ENCODE measurements at regions not wholly inside any gene's neighbourhood (a gene's known extent, or its start where the extent isn't known, plus 50 kb on each side); places are given as distances from the start of the nearest gene placed in this dataset.

DNA sequence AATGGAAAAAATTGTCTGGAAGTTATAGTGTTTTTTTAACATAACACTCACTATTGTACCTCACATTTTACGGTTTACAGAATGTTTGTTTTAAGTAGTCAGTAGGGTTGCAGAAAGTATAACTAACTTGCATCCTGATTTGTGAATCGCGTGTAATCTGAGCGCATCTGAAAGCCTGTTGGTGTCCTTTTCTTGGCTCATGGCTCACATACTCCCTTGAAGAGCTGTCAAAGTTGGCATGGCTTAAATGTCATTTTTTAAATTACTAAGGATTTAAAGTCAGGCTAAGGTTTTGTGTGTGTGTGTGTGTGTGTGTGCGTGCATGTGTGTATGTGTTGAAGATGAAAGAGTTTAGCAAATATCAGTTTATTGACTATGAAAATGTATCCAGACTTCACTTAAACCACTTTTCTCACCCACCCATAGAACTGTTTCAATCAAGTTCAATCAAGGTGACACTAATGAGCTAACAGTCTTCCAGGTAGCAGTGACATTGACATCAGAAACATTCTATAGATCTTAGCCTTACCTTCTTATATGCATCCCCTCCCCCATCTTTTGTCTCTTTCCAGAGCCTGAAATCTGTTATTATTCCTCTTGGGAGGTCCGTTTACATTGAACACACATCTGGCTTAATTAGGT, 480.4 kb upstream of the SGCG start:
- no peak for ATAC-seq

DNA sequence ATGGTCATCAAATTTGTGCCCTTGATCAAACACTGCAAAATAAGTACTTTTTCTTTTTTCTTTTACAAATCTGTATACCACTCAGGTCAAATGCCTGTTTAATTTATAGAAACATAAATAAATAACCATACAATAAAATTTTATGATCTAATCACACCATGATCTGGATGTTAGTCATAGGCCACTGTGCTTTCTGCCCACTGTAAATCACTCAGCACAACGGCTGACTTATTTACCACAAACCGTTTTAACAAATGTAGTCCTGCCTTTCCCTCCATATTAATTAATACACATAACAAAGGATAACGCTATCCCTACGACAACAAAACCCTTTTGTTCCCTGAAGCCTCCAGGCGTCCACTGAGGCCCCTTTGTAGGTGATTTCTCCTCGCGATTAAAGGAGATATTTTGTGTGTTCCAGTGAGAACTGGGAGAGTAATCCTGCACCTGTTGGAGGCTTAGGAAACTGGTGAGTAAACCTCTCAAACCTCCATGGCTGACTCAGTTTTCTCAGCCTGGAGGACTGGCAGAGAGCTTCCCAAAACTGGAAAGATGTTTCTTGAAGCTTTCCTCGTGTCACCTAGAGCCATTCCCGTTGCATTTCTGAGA, 477.1 kb upstream of the SGCG start:
- no peak for ATAC-seq

DNA sequence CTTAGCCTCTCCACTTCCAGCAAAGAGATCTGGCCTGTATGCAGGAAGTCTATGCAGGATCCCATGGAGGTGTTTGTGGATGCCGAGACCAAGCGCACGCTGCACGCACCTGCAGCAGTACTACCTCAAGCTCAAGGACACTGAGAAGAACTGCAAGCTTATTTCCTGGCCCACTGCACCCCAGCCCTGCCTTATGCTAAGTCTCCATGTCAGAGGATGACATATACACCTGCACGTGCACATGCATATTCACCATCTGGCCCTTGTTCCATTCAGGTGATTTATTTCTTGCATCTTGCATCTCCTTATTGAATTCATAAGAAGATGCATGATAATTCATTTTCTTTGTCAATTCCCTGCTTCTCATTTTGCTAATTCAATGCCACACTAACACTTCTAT, 472.8 kb upstream of the SGCG start:
- ATAC-seq, result no peak

DNA sequence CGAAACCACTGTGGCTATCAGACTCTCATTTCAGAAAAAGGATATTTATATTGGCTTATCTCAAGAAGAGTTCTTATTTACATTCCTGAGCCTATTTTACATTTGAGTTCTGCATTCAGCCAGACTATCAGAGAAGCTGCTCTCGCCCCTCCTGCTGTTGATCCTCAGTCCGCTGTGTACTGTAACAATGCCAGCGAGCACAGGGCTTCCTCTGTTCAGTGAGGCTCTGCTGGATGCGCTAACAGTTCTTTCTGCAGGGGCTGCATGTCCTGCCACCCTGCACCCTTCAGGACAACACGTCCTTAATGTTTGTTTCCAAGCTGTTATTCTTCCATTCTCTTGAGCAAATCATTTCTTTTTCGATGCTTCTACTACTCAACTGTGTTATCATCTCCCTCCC, 463.7 kb upstream of the SGCG start:
- no peak for ATAC-seq

DNA sequence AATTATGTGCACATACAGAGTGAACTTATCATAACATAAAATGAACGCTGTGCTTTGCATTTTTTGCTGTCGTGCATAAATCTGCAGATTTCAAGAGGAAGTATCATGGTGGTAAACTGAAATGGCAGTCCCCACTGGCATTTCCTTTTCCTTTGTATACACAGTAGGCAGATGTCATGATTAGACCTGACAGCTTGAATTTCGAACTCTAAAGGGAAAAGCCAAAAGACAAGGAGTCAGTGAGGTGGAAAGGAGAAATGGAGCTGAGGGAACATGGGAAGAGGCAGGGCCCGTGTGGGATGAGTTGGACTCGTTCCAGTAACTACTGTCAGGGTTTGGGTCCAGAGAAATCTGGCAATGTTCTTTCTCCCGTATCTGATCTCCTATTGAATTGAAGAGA, 454.1 kb upstream of the SGCG start:
- ATAC-seq, result no peak

DNA sequence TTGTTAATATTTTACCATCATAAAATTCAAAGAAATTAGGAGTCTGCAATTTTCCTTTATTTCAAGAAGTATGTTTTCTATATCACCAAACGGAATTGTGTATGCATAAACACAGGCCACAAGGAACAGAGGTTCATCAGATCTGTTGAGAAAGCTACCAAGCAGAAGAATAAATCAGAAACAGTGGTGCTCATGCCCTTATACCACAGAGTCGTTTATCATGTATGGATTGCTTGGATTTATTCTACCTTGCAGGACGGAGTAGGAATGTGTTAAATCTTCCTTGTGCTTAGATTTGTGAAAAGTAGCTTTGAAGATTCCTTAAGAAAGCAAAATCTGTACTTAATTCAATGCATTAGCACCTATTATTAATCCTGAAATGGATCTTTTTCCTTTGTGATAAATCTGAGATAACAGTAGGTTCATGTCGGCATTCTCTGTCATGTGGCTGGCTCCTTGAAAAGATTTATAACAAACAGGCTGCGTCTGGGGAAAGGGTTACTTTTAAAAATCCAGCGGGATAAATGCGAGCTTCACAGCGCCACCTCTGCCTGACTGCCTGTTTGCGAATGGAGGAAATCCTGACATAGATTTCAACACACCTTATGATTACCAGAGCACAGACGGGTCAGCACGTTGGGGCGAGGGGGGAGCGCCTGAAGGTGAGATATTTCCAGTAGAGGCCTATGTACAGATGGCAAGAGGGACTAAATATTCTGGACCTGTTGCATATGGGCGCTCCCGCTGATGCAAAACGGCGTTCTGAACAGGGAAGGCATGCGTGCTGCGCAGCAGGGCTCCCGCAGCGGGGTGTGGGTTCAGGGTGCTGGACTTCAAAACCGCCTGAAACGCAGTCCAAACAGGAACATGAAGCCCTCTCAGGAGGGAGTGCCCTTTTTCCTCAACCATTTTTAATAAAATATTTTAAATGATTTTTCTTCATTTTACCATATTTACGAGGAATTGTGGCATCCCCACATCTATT, 445.5 kb upstream of the SGCG start:
- no peak for ATAC-seq

DNA sequence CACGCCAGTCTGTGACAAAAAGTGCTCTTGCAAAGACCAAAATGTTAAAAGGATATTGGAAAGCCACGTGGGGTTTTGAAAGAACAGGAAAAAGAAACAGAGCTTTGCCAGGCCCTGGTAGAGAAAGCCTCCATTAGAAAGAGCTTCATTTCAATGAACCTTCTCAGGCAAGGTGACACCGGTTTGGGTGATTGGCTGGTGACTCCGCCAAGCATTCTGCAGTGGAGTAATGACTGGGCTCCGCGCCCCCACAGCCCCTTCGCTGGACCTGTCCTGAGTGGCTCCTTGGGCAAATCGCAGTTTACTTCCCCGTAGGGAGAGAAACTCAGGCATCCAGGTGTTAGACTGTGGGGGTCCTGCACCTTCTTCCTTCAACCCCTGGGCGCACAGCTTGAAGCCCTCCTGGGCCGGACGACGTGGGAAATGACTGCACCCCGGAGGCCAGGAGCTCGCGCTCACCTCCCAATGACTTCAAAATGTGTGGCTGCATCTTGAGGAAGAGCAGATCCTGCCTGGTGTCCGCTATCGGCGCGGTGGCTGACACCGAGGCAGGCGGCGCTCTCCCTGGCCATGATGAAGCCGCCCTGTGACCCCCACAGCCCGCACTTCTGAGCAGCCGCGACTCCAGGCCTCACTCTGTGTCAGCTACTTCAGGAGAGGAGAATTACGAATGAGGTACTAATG, 444.6 kb upstream of the SGCG start:
- no peak for ATAC-seq

DNA sequence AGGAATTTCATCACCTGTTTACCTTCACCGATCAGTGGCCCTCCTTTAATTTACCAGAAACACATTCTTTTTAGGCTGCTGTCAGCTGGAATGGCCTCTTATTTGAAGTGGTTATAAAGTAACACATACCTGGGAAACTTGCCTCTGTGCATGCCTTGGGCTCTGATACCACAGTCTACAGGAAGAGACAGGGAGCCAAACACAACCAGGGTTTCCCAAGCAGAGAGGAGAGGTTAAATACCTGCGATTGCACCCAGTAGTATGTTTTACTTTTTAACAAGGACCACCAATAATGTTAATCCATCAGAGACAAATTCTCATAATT, 444.0 kb upstream of the SGCG start:
- no peak for ATAC-seq

DNA sequence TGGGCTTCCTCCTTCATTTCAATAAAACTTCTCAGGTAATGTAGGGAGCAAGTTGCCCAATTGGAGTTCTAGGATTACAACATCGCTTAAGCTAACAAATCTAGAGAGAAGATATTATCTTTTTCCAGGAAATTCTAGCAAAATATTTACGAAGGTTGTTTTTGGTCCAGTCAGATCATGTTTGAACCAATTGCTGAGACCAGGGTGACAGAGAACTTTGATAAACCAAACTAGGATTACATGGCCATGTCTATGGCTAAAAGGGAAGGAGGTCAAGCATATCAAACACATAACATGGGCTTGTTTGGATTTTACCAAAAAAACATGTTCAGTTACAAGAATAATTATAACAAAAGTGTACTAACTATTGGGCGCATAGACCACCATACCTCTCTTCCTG, 442.4 kb upstream of the SGCG start:
- no peak for ATAC-seq

DNA sequence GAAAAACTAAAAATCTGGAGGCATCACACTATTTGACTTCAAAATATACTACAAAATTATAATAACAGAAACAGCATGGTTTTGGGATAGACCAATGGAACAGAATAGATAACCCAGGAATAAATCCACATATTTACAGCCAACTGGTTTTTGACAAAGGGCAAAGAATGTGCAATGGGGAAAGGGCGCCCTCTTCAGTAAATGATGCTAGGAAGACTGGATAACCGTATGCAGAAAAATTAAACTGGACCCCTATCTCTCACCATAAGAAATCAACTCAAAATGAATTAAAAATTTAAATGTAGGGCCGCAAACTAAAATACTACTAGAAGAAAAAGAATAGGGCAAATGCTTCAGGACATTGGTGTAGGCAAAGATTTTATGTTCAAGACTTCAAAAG, 440.5 kb upstream of the SGCG start:
- no peak for ATAC-seq

DNA sequence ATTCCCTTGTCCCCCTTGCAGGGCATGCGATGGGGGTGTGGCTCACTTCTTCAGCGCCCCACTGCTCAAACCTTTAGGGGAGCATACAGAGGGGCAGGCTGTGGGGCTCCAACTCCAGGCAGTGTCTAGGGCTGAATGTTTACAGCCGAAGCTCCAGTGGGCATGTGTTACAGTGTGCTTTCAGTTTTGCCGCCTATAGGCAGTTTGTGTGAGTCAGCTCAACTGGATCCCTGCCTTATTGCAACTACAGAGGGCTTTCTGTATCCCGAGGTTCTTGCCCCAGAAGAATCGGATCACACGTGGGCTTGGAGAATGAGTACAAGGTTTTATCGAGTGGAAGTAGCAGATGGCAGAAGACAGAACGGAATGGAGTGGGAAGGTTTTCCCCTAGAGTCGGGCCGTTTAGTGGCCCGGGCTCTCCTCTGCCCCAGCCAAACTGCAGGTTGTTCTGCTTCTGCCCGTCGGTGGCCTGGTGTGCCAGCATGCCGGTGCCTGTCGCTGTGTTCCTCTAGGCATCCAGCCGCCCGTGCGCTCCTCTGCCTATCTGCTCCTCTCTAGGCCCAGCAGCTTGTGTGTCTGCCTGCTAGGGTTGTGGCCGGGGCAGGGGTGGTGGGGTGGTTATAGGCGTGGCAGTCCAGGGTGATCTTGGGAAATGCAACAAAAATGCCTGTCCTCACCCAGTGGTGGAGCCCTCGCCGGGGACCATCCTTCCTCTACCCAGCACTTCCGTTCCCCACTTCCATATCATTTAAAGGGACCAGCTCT, 435.9 kb upstream of the SGCG start:
- no peak for ATAC-seq

DNA sequence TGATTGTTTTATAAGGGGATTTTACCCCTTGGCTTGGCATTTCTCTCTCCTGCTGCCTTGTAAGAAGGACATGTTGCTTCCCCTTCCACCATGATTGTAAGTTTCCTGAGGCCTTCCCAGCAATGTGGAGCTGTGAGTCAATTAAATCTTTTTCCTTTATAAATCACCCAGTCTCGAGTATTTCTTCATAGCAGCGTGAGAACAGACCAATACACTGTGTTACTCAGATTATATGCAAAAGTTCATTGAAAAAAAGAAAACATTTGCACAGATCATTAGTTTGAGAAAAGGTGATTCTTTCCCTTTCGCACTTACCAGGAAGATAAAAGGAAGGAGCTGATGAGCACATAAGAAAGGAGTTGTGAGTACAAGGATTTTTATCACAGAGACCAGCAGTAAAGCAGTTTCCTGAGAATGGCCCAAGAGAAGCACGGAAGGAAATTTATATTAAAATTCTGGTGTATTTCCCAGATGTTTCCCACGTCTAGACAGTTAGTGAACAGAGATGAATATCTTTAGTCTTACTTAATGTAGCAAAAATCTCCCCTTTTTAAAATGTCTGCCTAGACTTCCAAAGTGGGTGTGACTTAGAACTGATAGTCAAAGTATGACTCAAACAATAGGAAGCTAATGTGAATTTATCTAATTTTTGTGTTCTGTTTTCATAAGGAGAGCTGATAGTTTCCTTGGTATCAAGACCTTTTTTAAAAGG, 431.8 kb upstream of the SGCG start:
- no peak for ATAC-seq

DNA sequence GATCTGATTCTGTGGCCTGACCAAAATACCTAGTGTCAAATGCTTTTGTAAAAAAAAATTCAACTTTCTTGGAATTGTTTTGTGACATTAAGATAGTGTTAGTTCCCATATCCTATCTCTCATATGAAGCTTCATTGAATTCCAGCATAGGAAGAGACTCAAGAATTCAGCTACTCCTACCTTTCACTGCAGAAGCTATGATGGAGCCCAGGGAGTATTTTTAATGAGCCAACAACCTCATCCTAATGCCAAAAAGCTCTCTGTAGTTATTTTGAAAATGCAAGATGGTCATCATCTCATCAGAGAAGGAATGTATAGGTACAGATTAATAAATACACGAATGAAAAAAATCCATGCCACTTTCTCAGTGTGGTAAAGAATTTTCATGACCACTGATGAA, 431.2 kb upstream of the SGCG start:
- no peak for ATAC-seq

DNA sequence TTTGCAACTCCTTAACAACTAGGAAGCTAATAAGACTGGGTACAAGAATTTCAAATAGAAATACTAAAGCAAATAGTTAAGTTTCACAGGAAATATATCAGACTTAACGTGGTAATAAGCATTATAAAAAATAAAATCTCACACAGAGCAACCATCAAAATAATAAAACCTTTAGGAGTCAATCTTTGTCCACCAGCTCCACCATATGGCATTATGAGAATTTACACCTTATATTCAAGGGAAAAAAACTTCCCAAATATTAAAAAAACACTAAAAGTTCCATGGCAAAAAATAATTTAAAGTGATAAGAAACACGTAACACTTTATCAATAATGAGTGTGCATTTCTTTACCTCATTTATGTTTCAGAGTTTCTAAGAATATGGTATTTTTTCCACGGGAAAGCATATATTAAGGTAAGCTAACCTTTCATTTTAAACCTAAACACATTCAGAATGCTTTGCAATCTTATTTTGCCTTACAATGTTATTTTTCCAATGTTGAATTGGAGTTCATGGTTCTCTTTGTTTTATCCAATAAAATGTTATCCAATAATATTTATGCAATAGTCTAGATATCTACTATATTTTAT, 423.2 kb upstream of the SGCG start:
- ATAC-seq, result no peak

DNA sequence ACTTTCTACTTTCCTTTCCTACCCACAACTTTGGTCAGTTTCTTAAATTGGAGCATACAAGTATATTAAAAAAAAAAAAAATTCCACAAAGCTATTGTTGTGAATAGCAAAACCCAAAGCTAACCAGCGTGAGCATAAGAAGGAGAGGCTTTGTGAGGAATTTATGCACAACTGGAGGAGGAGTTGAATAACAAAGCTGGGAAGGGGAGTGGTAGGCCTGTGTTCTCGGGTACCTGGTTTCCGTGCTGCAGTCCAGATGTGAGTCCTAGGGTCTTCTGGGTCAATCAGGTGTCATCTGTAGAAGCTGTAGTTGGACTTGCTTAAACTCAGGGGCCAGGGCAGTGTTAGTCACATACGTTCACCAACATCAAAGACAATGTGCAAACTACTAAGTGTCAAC, 422.5 kb upstream of the SGCG start:
- no peak for ATAC-seq

DNA sequence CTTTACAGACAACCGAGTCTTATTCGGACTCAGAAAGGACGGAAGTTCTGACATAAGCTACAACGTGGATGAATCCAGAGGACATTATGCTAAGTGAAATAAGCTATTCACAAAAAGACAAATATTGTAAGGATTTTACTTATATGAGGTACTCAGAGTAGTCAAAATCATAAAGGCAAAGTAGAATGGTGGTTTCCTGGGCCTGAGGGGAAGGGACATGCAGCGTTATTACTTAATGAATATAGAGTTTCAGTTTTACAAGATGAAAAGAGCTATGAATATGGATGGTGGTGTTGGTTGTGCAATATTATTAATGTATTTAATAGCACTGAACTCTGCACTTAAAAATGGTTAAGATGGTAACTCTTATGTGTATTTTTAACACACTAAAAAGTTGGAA, 419.1 kb upstream of the SGCG start:
- no peak for ATAC-seq

DNA sequence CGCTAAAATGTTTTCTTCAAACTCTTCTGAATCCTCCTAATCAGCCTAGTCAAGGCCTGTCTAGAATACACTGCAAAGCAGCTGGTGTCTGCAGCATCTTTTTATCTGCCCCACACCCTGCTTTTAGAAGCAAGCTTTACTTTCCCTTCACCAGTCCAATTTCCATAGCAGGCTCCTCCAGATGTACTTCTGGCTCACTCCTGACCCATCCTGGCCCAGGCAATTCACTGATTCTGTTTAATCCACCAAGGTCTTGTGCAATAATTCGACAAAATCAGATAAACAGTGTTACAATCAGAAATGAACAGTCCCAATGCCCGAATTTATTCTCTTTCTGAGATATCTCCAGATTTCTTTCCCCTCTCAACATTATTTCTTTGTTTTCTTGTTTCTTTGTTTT, 415.2 kb upstream of the SGCG start:
- ATAC-seq, result no peak

DNA sequence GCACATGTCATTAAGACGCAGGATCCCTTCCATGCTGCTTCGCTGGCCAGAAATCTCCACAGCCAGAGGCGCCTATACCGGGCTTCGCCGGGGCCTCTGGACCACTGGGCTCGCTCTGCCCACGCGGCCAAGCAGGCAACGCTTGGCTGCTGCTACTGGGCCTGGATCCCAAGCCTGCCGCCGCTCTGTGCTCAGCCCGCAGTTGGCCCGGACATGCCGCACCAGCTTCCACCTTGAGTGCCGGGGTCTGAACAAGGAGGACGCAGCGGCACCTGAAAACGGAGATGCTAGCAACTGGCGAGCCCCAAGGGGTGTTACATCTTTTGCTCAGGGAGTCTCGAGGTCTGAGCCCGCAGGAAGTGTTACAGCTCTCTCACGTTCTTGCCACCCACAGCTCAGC, 409.9 kb upstream of the SGCG start:
- ATAC-seq, result no peak

DNA sequence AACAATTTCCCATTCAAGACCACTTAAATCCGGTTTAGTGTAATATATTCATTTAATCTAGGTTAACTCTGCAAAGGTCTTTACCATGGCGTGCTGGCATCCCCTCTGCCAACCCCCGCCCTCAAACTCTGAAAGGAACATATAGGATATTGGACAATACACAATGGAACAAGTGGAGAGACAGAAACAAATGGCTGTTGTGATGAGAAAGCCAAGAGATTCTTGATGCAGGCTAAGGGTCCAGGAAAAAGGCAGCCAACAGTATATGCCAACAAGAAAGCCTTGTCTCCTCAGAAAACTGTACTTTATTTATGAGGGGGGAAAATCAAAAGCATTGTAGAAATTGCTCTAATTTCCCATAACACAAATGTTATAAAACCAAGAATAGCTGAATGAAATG, 407.3 kb upstream of the SGCG start:
- ATAC-seq, result no peak

DNA sequence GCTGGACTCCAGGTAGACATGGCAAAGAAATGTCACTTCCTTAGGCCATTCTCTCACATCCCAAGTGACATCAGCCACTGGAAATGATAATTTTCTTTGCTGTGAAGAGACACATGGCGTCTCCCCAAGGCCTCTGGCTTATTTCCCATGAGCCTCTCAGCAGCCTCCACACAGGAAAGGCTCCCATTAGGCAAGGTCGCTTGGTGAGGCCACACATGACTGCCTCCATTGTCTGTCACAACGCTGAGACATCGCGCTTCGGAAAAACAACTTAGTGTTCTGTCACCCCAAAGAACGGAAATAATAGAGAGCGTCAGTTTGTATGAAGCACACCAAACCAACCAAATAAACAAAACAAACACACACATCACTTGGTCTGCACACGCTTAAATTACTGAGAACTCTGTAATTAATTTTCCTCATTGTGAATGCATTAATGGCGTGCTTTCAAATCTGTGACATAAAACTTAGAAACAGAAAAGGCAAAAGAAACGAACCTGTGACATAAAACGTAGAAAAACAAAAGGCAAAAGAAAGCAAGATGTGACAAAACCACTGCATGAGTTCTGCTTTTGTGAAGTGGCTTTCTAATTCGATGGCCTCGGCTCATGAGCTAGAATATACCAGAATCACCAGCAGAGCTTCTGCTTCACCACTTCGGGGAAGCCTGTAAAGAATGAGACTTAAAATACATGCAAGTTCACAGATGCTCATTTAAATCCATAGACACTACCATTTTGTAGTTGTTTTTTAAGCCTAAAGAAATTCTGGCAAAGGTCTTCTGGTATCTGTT, 404.2 kb upstream of the SGCG start:
- ATAC-seq, result no peak

DNA sequence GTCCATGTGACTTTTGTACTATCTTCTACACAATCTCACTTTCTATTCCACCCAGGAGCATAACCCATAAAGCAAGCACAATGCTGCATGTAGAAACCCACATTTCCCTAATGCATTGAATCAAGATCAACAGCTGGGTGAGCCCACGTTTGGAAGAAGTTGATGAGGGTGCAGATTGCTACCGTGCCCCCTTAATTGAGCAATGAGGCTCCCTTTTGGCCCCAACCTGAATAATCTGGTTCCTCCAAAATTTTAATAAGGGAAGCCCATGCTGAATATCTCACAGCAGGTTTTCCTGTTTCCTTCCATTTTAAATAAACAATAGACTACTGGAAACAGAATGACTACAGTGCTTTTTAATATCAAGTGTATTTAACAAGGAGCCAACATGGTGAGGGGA, 403.6 kb upstream of the SGCG start:
- no peak for ATAC-seq

Data from activated CD4-positive, CD25-positive, alpha-beta regulatory T cell treated with anti-CD3 and anti-CD28 coated beads, Interleukin-2, amount 50 U/mL, for 24 hours (primary cell).